NCI-H1436 (cell line): ENCODE measurements at regions not wholly inside any gene's neighbourhood (a gene's known extent, or its start where the extent isn't known, plus 50 kb on each side); places are given as distances from the start of the nearest gene placed in this dataset.

Experiments
- DNase-seq: peaks from one replicate; lab custom pipeline; 2025; lab: John Stamatoyannopoulos, UW

- DNase-seq, result no peak
Observed at GRCh38 chr2:239690651-239691631, 290.1 kb upstream of the HDAC4 start.

- no peak for DNase-seq
Observed at GRCh38 chr2:239689985-239690384, 289.2 kb upstream of the HDAC4 start.

GRCh38 chr2:239689410-239689809 lies 288.6 kb upstream of the HDAC4 start:
- DNase-seq, result no peak

GRCh38 chr2:239688840-239689239 lies 288.0 kb upstream of the HDAC4 start:
- no peak for DNase-seq

- DNase-seq, result no peak
Observed at GRCh38 chr2:239688122-239688681, 287.4 kb upstream of the HDAC4 start.

GRCh38 chr2:239687441-239687840 lies 286.6 kb upstream of the HDAC4 start:
- no peak for DNase-seq

- no peak for DNase-seq
Observed at GRCh38 chr2:239685965-239686364, 285.1 kb upstream of the HDAC4 start.

GRCh38 chr2:239685556-239685955 lies 284.7 kb upstream of the HDAC4 start:
- no peak for DNase-seq

GRCh38 chr2:239684996-239685395 lies 284.2 kb upstream of the HDAC4 start:
- no peak for DNase-seq

- no peak for DNase-seq
Observed at GRCh38 chr2:239684271-239684810, 283.5 kb upstream of the HDAC4 start.

GRCh38 chr2:239682518-239682917 lies 281.7 kb upstream of the HDAC4 start:
- DNase-seq, result no peak

- no peak for DNase-seq
Observed at GRCh38 chr2:239679755-239680154, 278.9 kb upstream of the HDAC4 start.

GRCh38 chr2:239678666-239679296 lies 278.0 kb upstream of the HDAC4 start:
- no peak for DNase-seq

- DNase-seq, result no peak
Observed at GRCh38 chr2:239678186-239678490, 277.3 kb upstream of the HDAC4 start.

- no peak for DNase-seq
Observed at GRCh38 chr2:239677453-239678185, 276.8 kb upstream of the HDAC4 start.

GRCh38 chr2:239676716-239677452 lies 276.1 kb upstream of the HDAC4 start:
- no peak for DNase-seq

GRCh38 chr2:239675826-239676715 lies 275.3 kb upstream of the HDAC4 start:
- no peak for DNase-seq

GRCh38 chr2:239674981-239675825 lies 274.4 kb upstream of the HDAC4 start:
- DNase-seq, result no peak
